ENCODE measurements at regions not wholly inside any gene's neighbourhood (a gene's known extent, or its start where the extent isn't known, plus 50 kb on each side); places are given as distances from the start of the nearest gene placed in this dataset.
A peak's percentile ranks its signal among the peaks of the same experiment; 100 is the strongest.

DNA sequence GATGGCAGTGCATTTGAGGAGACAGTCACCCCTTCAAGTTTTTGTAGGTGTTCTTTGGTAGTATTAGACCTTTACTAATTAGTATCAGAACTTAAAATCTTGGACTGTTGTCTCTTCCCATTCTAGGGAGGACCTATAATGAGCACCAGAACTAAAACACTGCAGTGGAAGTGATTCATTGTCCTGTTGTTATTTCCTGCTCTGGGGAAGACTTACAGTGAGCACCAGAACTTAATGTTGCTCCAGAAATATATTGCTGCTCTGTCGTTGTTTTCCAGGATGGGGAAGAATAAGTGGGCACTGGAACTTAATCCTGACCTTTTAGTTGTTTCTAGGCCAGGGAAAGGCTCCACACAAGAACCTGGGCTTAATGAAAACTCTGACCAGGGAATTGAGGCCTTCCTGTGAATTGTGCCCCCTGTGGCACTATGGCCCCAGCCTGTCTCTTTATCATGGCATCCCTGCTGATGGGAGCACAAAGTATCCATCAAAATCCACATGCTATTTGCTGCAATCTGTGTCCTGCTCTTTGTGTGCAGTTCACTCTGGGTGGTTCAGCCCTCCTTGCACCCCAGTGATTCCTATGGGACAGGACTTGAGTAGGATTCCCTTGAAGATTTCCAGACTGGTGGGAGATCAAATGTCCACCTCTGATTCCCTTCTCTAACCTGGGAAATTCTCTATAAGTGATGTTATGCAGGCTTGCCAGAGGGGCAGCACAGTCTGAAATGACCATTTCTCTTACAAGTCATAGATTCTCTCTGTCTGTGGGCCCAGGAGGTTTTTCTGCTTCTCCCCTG lies 175.8 kb downstream of the PAWR start:
- H3K27me3 Mint-ChIP-seq (ENCODE audit: low read depth): no peaks in the 10 kb centered on the region
- no peaks in the 10 kb centered on the region for H3K4me1 Mint-ChIP-seq
- H3K27ac Mint-ChIP-seq: peak overlapping the region in 1 of 3 experiments; percentile 41
- no peak overlapping the region for H3K4me3 Mint-ChIP-seq
- H3K9me3 Mint-ChIP-seq: peaks cover 11% of the 10 kb centered on the region
- peaks cover 6% of the 10 kb centered on the region for H3K36me3 Mint-ChIP-seq (ENCODE audit: low read depth)
- TF ChIP-seq, protein P1, sequence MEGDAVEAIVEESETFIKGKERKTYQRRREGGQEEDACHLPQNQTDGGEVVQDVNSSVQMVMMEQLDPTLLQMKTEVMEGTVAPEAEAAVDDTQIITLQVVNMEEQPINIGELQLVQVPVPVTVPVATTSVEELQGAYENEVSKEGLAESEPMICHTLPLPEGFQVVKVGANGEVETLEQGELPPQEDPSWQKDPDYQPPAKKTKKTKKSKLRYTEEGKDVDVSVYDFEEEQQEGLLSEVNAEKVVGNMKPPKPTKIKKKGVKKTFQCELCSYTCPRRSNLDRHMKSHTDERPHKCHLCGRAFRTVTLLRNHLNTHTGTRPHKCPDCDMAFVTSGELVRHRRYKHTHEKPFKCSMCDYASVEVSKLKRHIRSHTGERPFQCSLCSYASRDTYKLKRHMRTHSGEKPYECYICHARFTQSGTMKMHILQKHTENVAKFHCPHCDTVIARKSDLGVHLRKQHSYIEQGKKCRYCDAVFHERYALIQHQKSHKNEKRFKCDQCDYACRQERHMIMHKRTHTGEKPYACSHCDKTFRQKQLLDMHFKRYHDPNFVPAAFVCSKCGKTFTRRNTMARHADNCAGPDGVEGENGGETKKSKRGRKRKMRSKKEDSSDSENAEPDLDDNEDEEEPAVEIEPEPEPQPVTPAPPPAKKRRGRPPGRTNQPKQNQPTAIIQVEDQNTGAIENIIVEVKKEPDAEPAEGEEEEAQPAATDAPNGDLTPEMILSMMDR (IDR thresholded peaks at IDR 0.05; ENCODE audit: unreplicated experiment in 3 of 3): no peak

DNA sequence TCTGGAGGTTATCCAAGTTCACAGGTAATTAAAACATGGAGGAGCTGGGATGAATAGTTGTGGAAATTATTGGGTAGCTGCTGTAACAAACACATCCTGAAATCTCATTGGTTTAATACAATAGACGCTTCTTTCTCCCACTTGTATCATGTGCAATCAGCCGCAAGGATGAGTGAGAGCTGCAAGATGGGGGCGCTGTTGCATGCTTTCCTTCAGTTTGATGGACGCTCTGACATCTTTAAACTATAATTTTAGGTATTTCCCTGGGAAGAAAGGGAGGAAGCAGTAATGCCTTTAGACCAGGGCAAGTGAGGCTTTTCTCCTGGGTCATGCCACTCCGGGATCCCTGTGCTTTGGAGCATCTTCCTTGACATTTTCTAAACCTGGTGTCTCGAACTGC lies 178.7 kb downstream of the PAWR start:
- TF ChIP-seq, protein P1 (IDR thresholded peaks at IDR 0.05; ENCODE audit: unreplicated experiment in 3 of 3): no peak
- no peak overlapping the region for H3K27ac Mint-ChIP-seq

DNA sequence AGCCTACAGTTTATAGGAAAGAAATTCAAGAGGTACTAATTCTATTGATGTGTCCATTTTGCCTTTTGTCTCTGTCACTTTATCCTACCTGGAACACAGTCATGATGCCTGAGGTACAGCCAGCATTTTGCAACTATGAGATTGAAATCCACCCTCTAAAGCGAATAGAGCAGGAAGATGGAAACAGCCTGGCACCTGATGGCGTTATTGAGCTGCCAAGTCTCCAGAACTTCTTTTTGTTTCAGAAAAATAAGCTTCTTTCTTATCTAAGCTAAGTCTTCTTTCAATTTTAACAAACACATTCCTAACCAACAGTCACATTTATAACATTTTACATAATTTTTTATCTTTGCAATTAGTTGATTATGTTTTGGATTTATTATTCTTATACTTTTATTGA lies 182.1 kb downstream of the PAWR start:
- H3K27me3 Mint-ChIP-seq (ENCODE audit: low read depth): no peaks in the 10 kb centered on the region
- no peaks in the 10 kb centered on the region for H3K4me1 Mint-ChIP-seq
- TF ChIP-seq, protein P1 (IDR thresholded peaks at IDR 0.05; ENCODE audit: unreplicated experiment in 3 of 3): no peak
- peaks cover 5% of the 10 kb centered on the region for H3K9me3 Mint-ChIP-seq
- no peak overlapping the region for H3K4me3 Mint-ChIP-seq
- H3K36me3 Mint-ChIP-seq (ENCODE audit: low read depth): no peaks in the 10 kb centered on the region
- H3K27ac Mint-ChIP-seq: no peak overlapping the region

More for the DNA sequence above, 178.7 kb downstream of the PAWR start:
- peaks cover 6% of the 10 kb centered on the region for H3K36me3 Mint-ChIP-seq (ENCODE audit: low read depth)
- H3K4me3 Mint-ChIP-seq: no peak overlapping the region
- no peaks in the 10 kb centered on the region for H3K27me3 Mint-ChIP-seq (ENCODE audit: low read depth)
- H3K4me1 Mint-ChIP-seq: no peaks in the 10 kb centered on the region
- peaks cover 8% of the 10 kb centered on the region for H3K9me3 Mint-ChIP-seq

All from nephron (organoid).